ENCODE measurements at regions not wholly inside any gene's neighbourhood (a gene's known extent, or its start where the extent isn't known, plus 50 kb on each side); places are given as distances from the start of the nearest gene placed in this dataset.
"Not testable (repeated sequence)": the region's sequence is repeated elsewhere in the genome, so short reads cannot be mapped to it uniquely, and the experiment has no call there.

DNA sequence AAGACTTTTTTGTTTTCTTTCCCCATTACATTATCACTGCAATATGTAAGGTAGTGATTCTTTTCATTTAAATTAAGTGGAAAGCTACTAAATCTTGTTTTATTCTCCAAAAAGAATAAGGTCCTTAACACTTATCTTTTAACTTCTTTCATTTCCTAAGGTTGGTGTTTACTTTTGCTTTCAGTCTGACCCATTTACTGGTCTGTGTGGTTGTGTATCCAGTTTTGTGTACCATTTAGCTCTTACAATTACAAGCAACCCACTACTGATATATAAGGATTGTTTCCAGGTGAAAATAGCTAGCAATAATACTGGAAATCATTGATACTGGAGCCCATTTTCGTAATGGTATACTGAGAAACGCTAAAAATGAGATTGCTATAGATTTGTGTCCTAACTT is 123.1 kb upstream of the CXorf66 start:
- WGBS (ENCODE audit: insufficient coverage): no CpG with 5 or more reads among the region's 2 CpGs
- ChIA-PET CTCF (interaction anchor here (1.3 kb wide), 1 partner anchor 21 kb away, joined by 3 read pairs; no protein-coding TSS in a partner anchor), POLR2A (no interaction called here)

DNA sequence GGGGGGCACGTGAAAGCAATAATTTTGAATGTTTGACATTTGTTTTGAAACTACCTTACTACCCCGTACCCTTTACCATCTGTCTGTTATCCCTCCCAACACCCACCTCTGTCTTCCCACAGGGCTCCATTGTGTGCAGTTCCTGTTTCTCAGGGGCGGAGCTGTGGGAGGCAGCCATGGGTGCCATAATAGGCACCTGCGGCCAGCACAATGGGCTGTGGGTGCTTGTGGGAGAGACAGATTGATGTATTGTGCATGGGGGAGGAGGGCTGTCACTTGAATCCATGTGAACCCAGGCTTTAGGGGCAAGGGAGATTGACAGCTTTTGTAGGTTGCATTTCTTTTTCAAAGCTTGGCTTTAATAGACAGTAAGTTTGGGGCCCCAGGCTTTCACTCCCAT is 122.6 kb upstream of the CXorf66 start:
- Histone ChIP-seq H3K9me3 (ENCODE audit: control extremely low read depth in 1 of 5, control insufficient read depth in 4 of 5, insufficient read depth in 2 of 5, low read depth in 1 of 5, low read length in 4 of 5) (peaks cover 0 to 3% (median 0%) of the 10 kb centered on the region in 5 experiments), H3K4me3 (ENCODE audit: control insufficient read depth in 1 of 7, extremely low read depth in 1 of 7, insufficient read depth in 4 of 7, low read depth in 2 of 7, low read length in 6 of 7) (no peak overlapping the region), H3K36me3 (ENCODE audit: control insufficient read depth in 4 of 4, insufficient read depth in 4 of 4, low read length in 3 of 4) (no peaks in the 10 kb centered on the region), H3K4me1 (ENCODE audit: control extremely low read depth in 1 of 4, control insufficient read depth in 4 of 4, insufficient read depth in 4 of 4, low read length in 3 of 4) (peaks cover 0 to 10% (median 4%) of the 10 kb centered on the region in 4 experiments), H3K27me3 (replicated peaks in 2 of 5; ENCODE audit: control insufficient read depth in 4 of 5, insufficient read depth in 5 of 5, low read length in 4 of 5) (peaks cover 6 to 31% (median 16%) of the 10 kb centered on the region in 5 experiments), H3K27ac (ENCODE audit: insufficient read depth in 1 of 2, low read depth in 1 of 2, low read length in 2 of 2, poor library complexity in 1 of 2, severe bottlenecking in 2 of 2) (no peak overlapping the region)
- CTCF ChIA-PET: interaction anchor here (1.3 kb wide), 1 partner anchor 21 kb away, joined by 3 read pairs; no protein-coding TSS in a partner anchor
- peak in 1 of 3 donors; percentile 4 for DNase-seq
- POLR2A ChIA-PET: no interaction called here
- WGBS (ENCODE audit: insufficient coverage): no CpG with 5 or more reads among the region's 4 CpGs

More for the DNA sequence above, 123.1 kb upstream of the CXorf66 start:
- no peak overlapping the region for H3K27ac ChIP-seq (ENCODE audit: insufficient read depth in 1 of 2, low read depth in 1 of 2, low read length in 2 of 2, poor library complexity in 1 of 2, severe bottlenecking in 2 of 2)
- peaks cover 0 to 10% (median 4%) of the 10 kb centered on the region in 4 experiments for H3K4me1 ChIP-seq (ENCODE audit: control extremely low read depth in 1 of 4, control insufficient read depth in 4 of 4, insufficient read depth in 4 of 4, low read length in 3 of 4)
- H3K36me3 ChIP-seq (ENCODE audit: control insufficient read depth in 4 of 4, insufficient read depth in 4 of 4, low read length in 3 of 4): no peaks in the 10 kb centered on the region
- H3K27me3 ChIP-seq (replicated peaks in 2 of 5; ENCODE audit: control insufficient read depth in 4 of 5, insufficient read depth in 5 of 5, low read length in 4 of 5): peaks cover 6 to 31% (median 16%) of the 10 kb centered on the region in 5 experiments
- H3K4me3 ChIP-seq (ENCODE audit: control insufficient read depth in 1 of 7, extremely low read depth in 1 of 7, insufficient read depth in 4 of 7, low read depth in 2 of 7, low read length in 6 of 7): no peak overlapping the region
- H3K9me3 ChIP-seq (ENCODE audit: control extremely low read depth in 1 of 5, control insufficient read depth in 4 of 5, insufficient read depth in 2 of 5, low read depth in 1 of 5, low read length in 4 of 5): peaks cover 0 to 3% (median 0%) of the 10 kb centered on the region in 5 experiments
- DNase-seq: peak in 1 of 3 donors; percentile 9

DNA sequence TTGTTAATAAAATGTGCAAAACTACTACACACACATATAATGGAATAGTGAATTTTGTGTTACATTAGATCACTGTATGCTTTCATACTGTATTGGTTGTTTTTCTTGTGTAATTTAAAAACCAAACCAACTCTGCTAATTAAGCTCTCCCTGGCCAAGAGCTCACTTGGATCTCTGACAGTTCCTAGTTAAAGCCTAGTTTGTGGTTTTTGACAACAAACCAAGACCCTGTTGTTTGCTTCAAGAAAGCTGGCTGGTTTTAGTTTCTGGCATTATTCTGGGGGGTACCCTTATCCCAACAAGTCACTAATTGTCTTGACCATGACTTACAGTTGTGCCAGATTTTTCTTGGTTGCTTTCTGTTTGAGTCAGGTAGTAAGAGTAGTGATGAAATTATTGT is 121.4 kb upstream of the CXorf66 start:
- Histone ChIP-seq H3K4me1 (ENCODE audit: control extremely low read depth in 1 of 4, control insufficient read depth in 4 of 4, insufficient read depth in 4 of 4, low read length in 3 of 4) (peaks cover 0 to 5% (median 2%) of the 10 kb centered on the region in 4 experiments), H3K27me3 (replicated peaks in 2 of 5; ENCODE audit: control insufficient read depth in 4 of 5, insufficient read depth in 5 of 5, low read length in 4 of 5) (peaks cover 6 to 23% (median 14%) of the 10 kb centered on the region in 5 experiments), H3K36me3 (ENCODE audit: control insufficient read depth in 4 of 4, insufficient read depth in 4 of 4, low read length in 3 of 4) (no peaks in the 10 kb centered on the region), H3K9me3 (ENCODE audit: control extremely low read depth in 1 of 5, control insufficient read depth in 4 of 5, insufficient read depth in 2 of 5, low read depth in 1 of 5, low read length in 4 of 5) (no peaks in the 10 kb centered on the region), H3K27ac (ENCODE audit: insufficient read depth in 1 of 2, low read depth in 1 of 2, low read length in 2 of 2, poor library complexity in 1 of 2, severe bottlenecking in 2 of 2) (no peak overlapping the region), H3K4me3 (ENCODE audit: control insufficient read depth in 1 of 7, extremely low read depth in 1 of 7, insufficient read depth in 4 of 7, low read depth in 2 of 7, low read length in 6 of 7) (no peak overlapping the region)
- ChIA-PET CTCF (no interaction called here), POLR2A (no interaction called here)
- DNase-seq: no peak

DNA sequence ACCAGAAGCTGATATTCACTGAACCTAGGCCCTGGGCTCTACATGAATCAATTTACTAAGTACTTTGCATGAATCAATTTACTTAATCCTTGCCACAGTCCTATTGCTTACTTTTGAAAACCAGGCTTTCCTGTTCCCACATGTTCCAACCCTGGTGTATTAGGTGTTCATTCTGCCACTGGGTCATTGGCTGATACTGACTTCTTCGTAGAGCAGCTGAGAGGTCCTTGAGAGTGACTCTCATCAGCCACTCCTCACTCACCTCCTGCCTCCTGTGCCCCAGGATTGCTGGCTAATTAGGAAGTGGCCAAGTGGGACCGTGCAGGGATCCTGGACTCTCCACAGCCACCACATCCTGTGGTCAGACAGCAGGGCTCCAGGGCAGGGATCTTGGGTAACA is 109.5 kb upstream of the CXorf66 start:
- H3K27ac ChIP-seq (ENCODE audit: insufficient read depth in 1 of 2, low read depth in 1 of 2, low read length in 2 of 2, poor library complexity in 1 of 2, severe bottlenecking in 2 of 2); H3K9me3 ChIP-seq (ENCODE audit: control extremely low read depth in 1 of 5, control insufficient read depth in 4 of 5, insufficient read depth in 2 of 5, low read depth in 1 of 5, low read length in 4 of 5); H3K27me3 ChIP-seq (replicated peaks in 2 of 5; ENCODE audit: control insufficient read depth in 4 of 5, insufficient read depth in 5 of 5, low read length in 4 of 5); H3K4me1 ChIP-seq (ENCODE audit: control extremely low read depth in 1 of 4, control insufficient read depth in 4 of 4, insufficient read depth in 4 of 4, low read length in 3 of 4); DNase-seq; CTCF ChIA-PET; POLR2A ChIA-PET; H3K4me3 ChIP-seq (ENCODE audit: control insufficient read depth in 1 of 7, extremely low read depth in 1 of 7, insufficient read depth in 4 of 7, low read depth in 2 of 7, low read length in 6 of 7); H3K36me3 ChIP-seq (ENCODE audit: control insufficient read depth in 4 of 4, insufficient read depth in 4 of 4, low read length in 3 of 4): not testable (repeated sequence)
- no CpG with 5 or more reads among the region's 2 CpGs for WGBS (ENCODE audit: insufficient coverage)

DNA sequence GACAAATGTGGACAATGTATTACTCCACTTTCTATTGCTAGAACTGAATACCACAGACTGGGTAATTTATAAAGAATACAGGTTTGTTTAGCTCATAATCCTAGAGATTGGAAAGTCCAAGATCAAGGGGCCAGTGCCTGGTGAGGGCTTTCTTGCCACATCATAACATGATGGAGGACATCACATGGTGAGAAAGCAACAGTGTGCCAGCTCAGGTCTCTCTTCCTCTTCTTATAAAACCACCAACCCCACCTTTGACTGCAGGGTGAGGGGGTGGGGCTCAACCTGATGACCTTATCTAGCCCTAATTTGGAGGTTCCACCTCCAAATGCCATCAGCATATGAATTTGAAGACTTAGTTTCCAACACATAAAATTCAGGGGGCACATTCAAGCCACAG is 105.7 kb upstream of the CXorf66 start:
- Histone ChIP-seq H3K4me1 (ENCODE audit: control extremely low read depth in 1 of 4, control insufficient read depth in 4 of 4, insufficient read depth in 4 of 4, low read length in 3 of 4) (peaks cover 0 to under 1% (median 0%) of the 10 kb centered on the region in 4 experiments), H3K27ac (ENCODE audit: insufficient read depth in 1 of 2, low read depth in 1 of 2, low read length in 2 of 2, poor library complexity in 1 of 2, severe bottlenecking in 2 of 2) (no peak overlapping the region), H3K36me3 (ENCODE audit: control insufficient read depth in 4 of 4, insufficient read depth in 4 of 4, low read length in 3 of 4) (no peaks in the 10 kb centered on the region), H3K9me3 (ENCODE audit: control extremely low read depth in 1 of 5, control insufficient read depth in 4 of 5, insufficient read depth in 2 of 5, low read depth in 1 of 5, low read length in 4 of 5) (no peaks in the 10 kb centered on the region), H3K27me3 (replicated peaks in 2 of 5; ENCODE audit: control insufficient read depth in 4 of 5, insufficient read depth in 5 of 5, low read length in 4 of 5) (no peaks in the 10 kb centered on the region), H3K4me3 (ENCODE audit: control insufficient read depth in 1 of 7, extremely low read depth in 1 of 7, insufficient read depth in 4 of 7, low read depth in 2 of 7, low read length in 6 of 7) (no peak overlapping the region)
- CTCF ChIA-PET: no interaction called here
- POLR2A ChIA-PET: no interaction called here
- no peak for DNase-seq

DNA sequence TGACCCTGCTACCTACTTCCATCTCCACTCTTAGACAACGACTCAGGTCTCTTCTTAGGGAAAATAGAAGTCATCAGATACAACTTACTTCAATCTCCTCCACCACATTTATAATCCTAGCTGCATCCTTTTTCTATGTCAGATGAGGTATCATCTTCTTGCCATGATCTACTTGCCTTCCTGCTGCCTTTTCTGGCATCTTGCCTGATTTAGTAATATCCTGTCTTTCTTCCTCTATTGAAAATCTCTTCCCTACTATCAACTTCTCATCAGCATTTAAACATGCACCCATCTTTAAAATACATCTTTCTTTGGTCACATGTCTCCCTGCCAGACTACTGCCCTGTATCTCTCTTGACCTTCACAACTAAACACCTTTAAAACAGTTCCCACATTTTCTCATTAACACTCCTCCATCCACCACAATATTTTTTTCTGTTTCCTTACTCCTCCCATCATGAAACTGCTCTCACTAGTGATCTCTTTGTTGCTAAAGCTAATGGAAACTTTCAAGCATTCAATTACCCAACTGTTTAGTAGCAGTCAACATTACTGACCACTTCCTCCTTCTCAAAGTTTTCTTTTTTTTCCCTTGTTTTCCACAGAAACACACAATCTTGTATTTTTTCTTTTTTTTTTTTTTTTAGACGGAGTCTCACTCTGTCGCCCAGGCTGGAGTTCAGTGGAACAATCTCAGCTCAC is 100.8 kb upstream of the CXorf66 start:
- Histone ChIP-seq H3K27me3 (replicated peaks in 2 of 5; ENCODE audit: control insufficient read depth in 4 of 5, insufficient read depth in 5 of 5, low read length in 4 of 5) (no peaks in the 10 kb centered on the region), H3K36me3 (ENCODE audit: control insufficient read depth in 4 of 4, insufficient read depth in 4 of 4, low read length in 3 of 4) (no peaks in the 10 kb centered on the region), H3K4me3 (ENCODE audit: control insufficient read depth in 1 of 7, extremely low read depth in 1 of 7, insufficient read depth in 4 of 7, low read depth in 2 of 7, low read length in 6 of 7) (no peak overlapping the region), H3K9me3 (ENCODE audit: control extremely low read depth in 1 of 5, control insufficient read depth in 4 of 5, insufficient read depth in 2 of 5, low read depth in 1 of 5, low read length in 4 of 5) (no peaks in the 10 kb centered on the region), H3K4me1 (ENCODE audit: control extremely low read depth in 1 of 4, control insufficient read depth in 4 of 4, insufficient read depth in 4 of 4, low read length in 3 of 4) (peaks cover 0 to 3% (median 0%) of the 10 kb centered on the region in 4 experiments), H3K27ac (ENCODE audit: insufficient read depth in 1 of 2, low read depth in 1 of 2, low read length in 2 of 2, poor library complexity in 1 of 2, severe bottlenecking in 2 of 2) (no peak overlapping the region)
- WGBS (ENCODE audit: insufficient coverage): 70% methylated on average over 2 of the region's 3 CpGs
- CTCF ChIA-PET: no interaction called here
- POLR2A ChIA-PET: interaction anchor here (0.5 kb wide), 1 partner anchor 24 kb away, joined by 5 read pairs; no protein-coding TSS in a partner anchor
- peak in 1 of 3 donors; percentile 11 for DNase-seq

DNA sequence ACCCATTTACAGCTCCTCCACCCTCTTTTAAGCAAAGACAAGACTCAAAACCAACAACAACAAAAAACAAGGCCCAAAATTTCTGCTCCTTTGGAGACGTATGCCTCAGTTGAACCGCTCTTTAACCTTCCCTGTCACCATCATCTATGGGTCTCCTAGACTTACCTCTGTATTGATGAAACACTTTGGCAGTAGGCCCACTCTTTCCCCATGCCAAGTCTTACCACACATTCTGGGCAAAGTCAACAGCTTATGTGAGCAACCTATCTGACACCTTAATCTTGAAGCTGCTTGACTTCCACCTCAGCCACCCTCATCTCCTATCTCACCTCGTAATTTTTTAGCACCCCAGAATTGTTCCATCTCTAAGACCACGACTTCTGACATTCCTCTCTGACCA is 99.7 kb upstream of the CXorf66 start:
- no peak overlapping the region for H3K27ac ChIP-seq (ENCODE audit: insufficient read depth in 1 of 2, low read depth in 1 of 2, low read length in 2 of 2, poor library complexity in 1 of 2, severe bottlenecking in 2 of 2)
- no peaks in the 10 kb centered on the region for H3K9me3 ChIP-seq (ENCODE audit: control extremely low read depth in 1 of 5, control insufficient read depth in 4 of 5, insufficient read depth in 2 of 5, low read depth in 1 of 5, low read length in 4 of 5)
- CTCF ChIA-PET: no interaction called here
- WGBS (ENCODE audit: insufficient coverage): 33% methylated on average over 4 of the region's 4 CpGs
- H3K27me3 ChIP-seq (replicated peaks in 2 of 5; ENCODE audit: control insufficient read depth in 4 of 5, insufficient read depth in 5 of 5, low read length in 4 of 5): no peaks in the 10 kb centered on the region
- no peaks in the 10 kb centered on the region for H3K36me3 ChIP-seq (ENCODE audit: control insufficient read depth in 4 of 4, insufficient read depth in 4 of 4, low read length in 3 of 4)
- H3K4me3 ChIP-seq (ENCODE audit: control insufficient read depth in 1 of 7, extremely low read depth in 1 of 7, insufficient read depth in 4 of 7, low read depth in 2 of 7, low read length in 6 of 7): no peak overlapping the region
- DNase-seq: no peak
- POLR2A ChIA-PET: no interaction called here
- H3K4me1 ChIP-seq (ENCODE audit: control extremely low read depth in 1 of 4, control insufficient read depth in 4 of 4, insufficient read depth in 4 of 4, low read length in 3 of 4): peaks cover 0 to 3% (median 0%) of the 10 kb centered on the region in 4 experiments

All from common myeloid progenitor, CD34-positive (primary cell).